ENCODE measurements at regions not wholly inside any gene's neighbourhood (a gene's known extent, or its start where the extent isn't known, plus 50 kb on each side); places are given as distances from the start of the nearest gene placed in this dataset.
"Not testable (repeated sequence)": the region's sequence is repeated elsewhere in the genome, so short reads cannot be mapped to it uniquely, and the experiment has no call there.

GRCh38 chr21:28164519-28164918, 828.2 kb downstream of the LTN1 start:
- not testable (repeated sequence) for TF ChIP-seq FOXA1, SP1 (IDR thresholded peaks at IDR 0.05)

Data from HEK293T (cell line).